ENCODE measurements at regions not wholly inside any gene's neighbourhood (a gene's known extent, or its start where the extent isn't known, plus 50 kb on each side); places are given as distances from the start of the nearest gene placed in this dataset.
"Not testable (repeated sequence)": the region's sequence is repeated elsewhere in the genome, so short reads cannot be mapped to it uniquely, and the experiment has no call there.

DNA sequence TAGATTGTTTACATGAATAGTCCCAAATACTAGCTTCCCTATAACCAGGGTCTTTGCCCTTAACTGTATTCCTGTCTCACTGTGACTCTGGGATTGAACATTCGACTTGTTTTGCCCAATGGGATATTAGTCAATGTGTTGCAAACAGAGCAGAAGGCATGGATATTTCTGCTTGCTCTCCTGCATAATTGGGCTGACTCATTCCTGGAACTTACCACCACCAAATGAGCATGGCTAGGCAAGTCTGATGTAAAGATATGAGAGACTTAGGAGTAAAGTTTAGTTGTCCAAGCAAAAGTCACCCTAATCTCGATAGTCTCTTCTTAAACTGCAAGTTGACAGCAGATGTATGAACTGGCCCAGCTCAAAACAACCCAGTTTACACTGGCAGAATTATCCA, 273.5 kb upstream of the CCNG1 start:
- H3K27ac ChIP-seq (ENCODE audit: low read length), result no peak overlapping the region
- 55% methylated on average over 2 of the region's 2 CpGs for WGBS (ENCODE audit: insufficient coverage)

DNA sequence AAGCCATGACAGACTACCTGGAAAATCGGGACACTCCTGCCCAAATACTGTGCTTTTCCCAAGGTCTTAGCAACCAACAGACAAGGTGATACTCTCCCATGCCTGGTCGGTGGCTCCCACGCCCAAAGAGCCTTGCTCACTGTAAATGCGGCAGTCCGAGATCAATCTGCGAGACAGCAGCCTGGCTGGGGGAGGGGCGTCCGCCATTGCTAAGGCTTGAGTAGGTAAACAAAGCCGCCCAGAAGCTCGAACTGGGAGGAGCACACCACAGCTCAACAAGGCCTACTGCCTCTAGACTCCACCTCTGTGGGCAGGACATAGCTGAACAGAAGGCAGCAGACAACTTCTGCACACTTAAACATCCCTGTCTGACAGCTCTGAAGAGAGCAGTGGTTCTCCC, 272.1 kb upstream of the CCNG1 start:
- DNase-seq (no peak), ATAC-seq (no peak)
- H3K36me3 Mint-ChIP-seq, result no peaks in the 10 kb centered on the region
- intact Hi-C loops (cut with micrococcal nuclease), result no loop called here
- no peaks in the 10 kb centered on the region for H3K27me3 ChIP-seq (ENCODE audit: control insufficient read depth, insufficient read depth, low read length)
- 88% methylated on average over 10 of the region's 10 CpGs for WGBS (ENCODE audit: insufficient coverage)
- TF ChIP-seq, protein P1, sequence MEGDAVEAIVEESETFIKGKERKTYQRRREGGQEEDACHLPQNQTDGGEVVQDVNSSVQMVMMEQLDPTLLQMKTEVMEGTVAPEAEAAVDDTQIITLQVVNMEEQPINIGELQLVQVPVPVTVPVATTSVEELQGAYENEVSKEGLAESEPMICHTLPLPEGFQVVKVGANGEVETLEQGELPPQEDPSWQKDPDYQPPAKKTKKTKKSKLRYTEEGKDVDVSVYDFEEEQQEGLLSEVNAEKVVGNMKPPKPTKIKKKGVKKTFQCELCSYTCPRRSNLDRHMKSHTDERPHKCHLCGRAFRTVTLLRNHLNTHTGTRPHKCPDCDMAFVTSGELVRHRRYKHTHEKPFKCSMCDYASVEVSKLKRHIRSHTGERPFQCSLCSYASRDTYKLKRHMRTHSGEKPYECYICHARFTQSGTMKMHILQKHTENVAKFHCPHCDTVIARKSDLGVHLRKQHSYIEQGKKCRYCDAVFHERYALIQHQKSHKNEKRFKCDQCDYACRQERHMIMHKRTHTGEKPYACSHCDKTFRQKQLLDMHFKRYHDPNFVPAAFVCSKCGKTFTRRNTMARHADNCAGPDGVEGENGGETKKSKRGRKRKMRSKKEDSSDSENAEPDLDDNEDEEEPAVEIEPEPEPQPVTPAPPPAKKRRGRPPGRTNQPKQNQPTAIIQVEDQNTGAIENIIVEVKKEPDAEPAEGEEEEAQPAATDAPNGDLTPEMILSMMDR (IDR thresholded peaks at IDR 0.05), result no peak
- H3K36me3 ChIP-seq (ENCODE audit: control insufficient read depth, insufficient read depth, low read length), result no peaks in the 10 kb centered on the region
- H3K27ac ChIP-seq (ENCODE audit: low read length), result no peak overlapping the region
- H3K4me3 ChIP-seq (ENCODE audit: low read length), result no peak overlapping the region
- no peaks in the 10 kb centered on the region for H3K27me3 Mint-ChIP-seq (ENCODE audit: low read depth in 2 of 2)
- H3K4me3 Mint-ChIP-seq, result no peak overlapping the region
- peaks cover 7% of the 10 kb centered on the region for H3K9me3 ChIP-seq (ENCODE audit: control insufficient read depth, insufficient read depth, low read length)
- H3K9me3 Mint-ChIP-seq, result peaks cover 12 to 29% of the 10 kb centered on the region in 2 donors
- H3K4me1 Mint-ChIP-seq, result no peaks in the 10 kb centered on the region
- no peak overlapping the region for H3K27ac Mint-ChIP-seq
- no peaks in the 10 kb centered on the region for H3K4me1 ChIP-seq (ENCODE audit: control insufficient read depth, insufficient read depth, low read length)

More for the DNA sequence above, 273.5 kb upstream of the CCNG1 start:
- Mint-ChIP-seq H3K27me3 (ENCODE audit: low read depth in 2 of 2) (no peaks in the 10 kb centered on the region), H3K4me1 (no peaks in the 10 kb centered on the region), H3K9me3 (peaks cover 13 to 24% of the 10 kb centered on the region in 2 donors), H3K36me3 (no peaks in the 10 kb centered on the region), H3K4me3 (no peak overlapping the region), H3K27ac (no peak overlapping the region)
- no peaks in the 10 kb centered on the region for H3K27me3 ChIP-seq (ENCODE audit: control insufficient read depth, insufficient read depth, low read length)
- H3K36me3 ChIP-seq (ENCODE audit: control insufficient read depth, insufficient read depth, low read length), result no peaks in the 10 kb centered on the region
- DNase-seq, result no peak
- no peak overlapping the region for H3K4me3 ChIP-seq (ENCODE audit: low read length)
- H3K4me1 ChIP-seq (ENCODE audit: control insufficient read depth, insufficient read depth, low read length), result no peaks in the 10 kb centered on the region
- TF ChIP-seq, protein P1 (IDR thresholded peaks at IDR 0.05), result no peak
- peaks cover 7% of the 10 kb centered on the region for H3K9me3 ChIP-seq (ENCODE audit: control insufficient read depth, insufficient read depth, low read length)
- intact Hi-C loops (cut with micrococcal nuclease), result no loop called here
- ATAC-seq, result no peak

DNA sequence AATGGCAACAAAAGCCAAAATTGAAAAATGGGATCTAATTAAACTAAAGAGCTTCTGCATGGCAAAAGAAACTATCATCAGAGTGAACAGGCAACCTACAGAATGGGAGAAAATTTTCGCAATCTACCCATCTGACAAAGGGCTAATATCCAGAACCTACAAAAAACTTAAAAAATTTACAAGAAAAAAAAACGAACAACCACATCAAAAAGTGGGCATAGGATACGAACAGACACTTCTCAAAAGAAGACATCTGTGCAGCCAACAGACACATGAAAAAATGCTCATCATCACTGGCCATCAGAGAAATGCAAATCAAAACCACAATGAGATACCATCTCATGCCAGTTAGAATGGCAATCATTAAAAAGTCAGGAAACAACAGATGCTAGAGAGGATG, 267.2 kb upstream of the CCNG1 start:
- peaks cover 12 to 24% of the 10 kb centered on the region in 2 donors for H3K9me3 Mint-ChIP-seq
- WGBS (ENCODE audit: insufficient coverage), result 73% methylated on average over 2 of the region's 3 CpGs
- ATAC-seq, result not testable (repeated sequence)

DNA sequence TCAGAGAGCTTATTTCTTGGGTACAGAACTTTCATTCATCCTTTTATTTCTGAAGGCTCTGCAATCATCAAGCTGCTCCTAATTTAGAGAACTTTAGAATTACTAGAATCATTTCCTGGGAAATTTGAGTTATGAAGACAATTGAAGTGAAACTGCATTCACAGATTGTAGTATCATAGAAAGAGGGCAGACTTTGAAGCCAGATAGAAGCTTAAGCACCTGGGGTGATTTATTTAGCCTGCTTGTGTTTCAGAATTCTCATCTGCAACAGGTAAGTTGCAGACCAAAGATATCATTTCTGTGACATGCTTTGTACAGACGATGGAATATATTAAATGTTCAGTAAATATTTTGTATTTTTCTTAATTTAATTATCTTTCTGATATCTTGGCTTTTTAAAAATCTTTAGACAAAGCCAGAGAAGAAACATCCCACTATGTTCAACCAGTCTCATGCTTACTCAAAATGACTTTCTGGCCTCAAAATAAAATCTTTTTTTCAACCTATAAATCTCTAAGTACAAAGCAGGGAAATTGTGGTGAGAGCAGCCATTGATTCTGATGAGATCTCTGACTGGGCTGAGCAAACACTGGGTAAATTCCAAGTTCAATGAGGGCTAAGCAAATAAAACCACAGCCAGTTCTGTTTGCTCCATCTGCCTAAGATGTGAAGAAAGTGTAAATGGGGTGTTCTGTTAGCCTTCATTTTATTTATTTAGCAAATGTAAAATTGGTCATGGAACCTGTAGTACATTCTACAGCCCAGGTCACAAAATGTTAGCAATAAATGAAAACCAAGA, 264.7 kb upstream of the CCNG1 start:
- TF ChIP-seq, protein P1 (IDR thresholded peaks at IDR 0.05), result no peak
- no peak overlapping the region for H3K4me3 ChIP-seq (ENCODE audit: low read length)
- no peaks in the 10 kb centered on the region for H3K9me3 ChIP-seq (ENCODE audit: control insufficient read depth, insufficient read depth, low read length)
- DNase-seq, result no peak
- H3K27me3 ChIP-seq (ENCODE audit: control insufficient read depth, insufficient read depth, low read length), result no peaks in the 10 kb centered on the region
- Mint-ChIP-seq H3K36me3 (no peaks in the 10 kb centered on the region), H3K4me1 (no peaks in the 10 kb centered on the region), H3K9me3 (peaks cover 9 to 14% of the 10 kb centered on the region in 2 donors), H3K4me3 (no peak overlapping the region), H3K27me3 (ENCODE audit: low read depth in 2 of 2) (no peaks in the 10 kb centered on the region), H3K27ac (no peak overlapping the region)
- no peak overlapping the region for H3K27ac ChIP-seq (ENCODE audit: low read length)
- H3K36me3 ChIP-seq (ENCODE audit: control insufficient read depth, insufficient read depth, low read length), result no peaks in the 10 kb centered on the region
- intact Hi-C loops (cut with micrococcal nuclease), result no loop called here
- WGBS (ENCODE audit: insufficient coverage), result no CpG with 5 or more reads among the region's 1 CpG
- no peak for ATAC-seq
- no peaks in the 10 kb centered on the region for H3K4me1 ChIP-seq (ENCODE audit: control insufficient read depth, insufficient read depth, low read length)

More for the DNA sequence above, 267.2 kb upstream of the CCNG1 start:
- H3K4me1 Mint-ChIP-seq; H3K27me3 Mint-ChIP-seq (ENCODE audit: low read depth in 2 of 2); intact Hi-C loops (cut with micrococcal nuclease); H3K4me1 ChIP-seq (ENCODE audit: control insufficient read depth, insufficient read depth, low read length); DNase-seq; H3K9me3 ChIP-seq (ENCODE audit: control insufficient read depth, insufficient read depth, low read length); H3K27me3 ChIP-seq (ENCODE audit: control insufficient read depth, insufficient read depth, low read length); H3K4me3 ChIP-seq (ENCODE audit: low read length); H3K27ac Mint-ChIP-seq; H3K27ac ChIP-seq (ENCODE audit: low read length); H3K36me3 Mint-ChIP-seq; H3K36me3 ChIP-seq (ENCODE audit: control insufficient read depth, insufficient read depth, low read length); H3K4me3 Mint-ChIP-seq: not testable (repeated sequence)

Measured in natural killer cell (primary cell).